ENCODE measurements at regions not wholly inside any gene's neighbourhood (a gene's known extent, or its start where the extent isn't known, plus 50 kb on each side); places are given as distances from the start of the nearest gene placed in this dataset.

DNA sequence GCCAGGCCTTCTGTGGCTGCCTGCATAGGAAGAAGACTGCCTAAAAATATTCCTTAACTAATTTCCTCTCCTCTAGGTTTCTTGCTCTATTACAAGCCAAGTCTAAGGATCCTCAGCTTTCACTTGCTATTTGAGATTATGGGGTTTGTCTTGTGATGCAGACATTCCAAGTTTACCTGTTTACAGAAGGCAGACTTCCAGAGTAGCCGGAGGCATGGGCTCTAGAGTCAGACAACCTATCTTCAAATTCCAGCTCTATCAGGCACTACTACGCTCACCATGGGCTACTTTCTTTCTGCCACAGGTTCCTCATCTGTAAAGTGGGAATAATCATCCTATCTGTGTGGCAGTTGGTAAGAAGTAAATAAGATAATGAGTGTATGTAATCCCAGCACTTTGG lies 95.6 kb upstream of the BCL6 start:
- TF ChIP-seq, protein P1, sequence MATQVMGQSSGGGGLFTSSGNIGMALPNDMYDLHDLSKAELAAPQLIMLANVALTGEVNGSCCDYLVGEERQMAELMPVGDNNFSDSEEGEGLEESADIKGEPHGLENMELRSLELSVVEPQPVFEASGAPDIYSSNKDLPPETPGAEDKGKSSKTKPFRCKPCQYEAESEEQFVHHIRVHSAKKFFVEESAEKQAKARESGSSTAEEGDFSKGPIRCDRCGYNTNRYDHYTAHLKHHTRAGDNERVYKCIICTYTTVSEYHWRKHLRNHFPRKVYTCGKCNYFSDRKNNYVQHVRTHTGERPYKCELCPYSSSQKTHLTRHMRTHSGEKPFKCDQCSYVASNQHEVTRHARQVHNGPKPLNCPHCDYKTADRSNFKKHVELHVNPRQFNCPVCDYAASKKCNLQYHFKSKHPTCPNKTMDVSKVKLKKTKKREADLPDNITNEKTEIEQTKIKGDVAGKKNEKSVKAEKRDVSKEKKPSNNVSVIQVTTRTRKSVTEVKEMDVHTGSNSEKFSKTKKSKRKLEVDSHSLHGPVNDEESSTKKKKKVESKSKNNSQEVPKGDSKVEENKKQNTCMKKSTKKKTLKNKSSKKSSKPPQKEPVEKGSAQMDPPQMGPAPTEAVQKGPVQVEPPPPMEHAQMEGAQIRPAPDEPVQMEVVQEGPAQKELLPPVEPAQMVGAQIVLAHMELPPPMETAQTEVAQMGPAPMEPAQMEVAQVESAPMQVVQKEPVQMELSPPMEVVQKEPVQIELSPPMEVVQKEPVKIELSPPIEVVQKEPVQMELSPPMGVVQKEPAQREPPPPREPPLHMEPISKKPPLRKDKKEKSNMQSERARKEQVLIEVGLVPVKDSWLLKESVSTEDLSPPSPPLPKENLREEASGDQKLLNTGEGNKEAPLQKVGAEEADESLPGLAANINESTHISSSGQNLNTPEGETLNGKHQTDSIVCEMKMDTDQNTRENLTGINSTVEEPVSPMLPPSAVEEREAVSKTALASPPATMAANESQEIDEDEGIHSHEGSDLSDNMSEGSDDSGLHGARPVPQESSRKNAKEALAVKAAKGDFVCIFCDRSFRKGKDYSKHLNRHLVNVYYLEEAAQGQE (IDR thresholded peaks at IDR 0.05; ENCODE audit: insufficient read depth in 1 of 2, low read depth in 2 of 2, low read length in 2 of 2): no peak
- TF ChIP-seq FOXP2 (optimal IDR thresholded peaks at IDR 0.05; ENCODE audit: borderline replicate concordance, extremely low read depth, extremely low read length, insufficient read depth): no peak
- no peak for TF ChIP-seq SIN3A (IDR thresholded peaks at IDR 0.05; ENCODE audit: borderline replicate concordance, insufficient read depth, low read length)
- no peak for TF ChIP-seq POLR2AphosphoS5 (IDR thresholded peaks at IDR 0.05; ENCODE audit: low read depth, low read length)
- TF ChIP-seq TAF1 (IDR thresholded peaks at IDR 0.05; ENCODE audit: borderline replicate concordance, insufficient read depth, low read length): no peak

DNA sequence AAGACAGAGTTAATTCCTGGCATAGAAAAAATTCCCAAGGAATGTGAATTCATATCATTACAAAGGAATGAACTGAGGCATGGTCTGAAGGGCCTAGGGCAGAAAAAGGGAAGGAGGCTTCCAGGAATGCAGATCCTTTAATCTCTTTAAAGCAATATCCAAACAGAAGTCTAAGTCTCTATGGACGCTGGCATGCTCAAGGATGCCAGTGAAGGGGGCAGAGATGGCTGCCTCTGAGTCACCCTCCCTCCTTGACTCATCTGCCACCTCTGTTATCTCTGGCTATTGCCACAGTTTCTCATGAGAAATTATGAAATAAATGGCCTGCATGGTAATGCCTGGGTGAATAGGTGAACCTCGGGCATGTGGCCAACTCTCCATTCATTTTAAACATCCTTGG lies 96.3 kb upstream of the BCL6 start:
- TF ChIP-seq, protein P1 (IDR thresholded peaks at IDR 0.05; ENCODE audit: insufficient read depth in 1 of 2, low read depth in 2 of 2, low read length in 2 of 2): no peak

DNA sequence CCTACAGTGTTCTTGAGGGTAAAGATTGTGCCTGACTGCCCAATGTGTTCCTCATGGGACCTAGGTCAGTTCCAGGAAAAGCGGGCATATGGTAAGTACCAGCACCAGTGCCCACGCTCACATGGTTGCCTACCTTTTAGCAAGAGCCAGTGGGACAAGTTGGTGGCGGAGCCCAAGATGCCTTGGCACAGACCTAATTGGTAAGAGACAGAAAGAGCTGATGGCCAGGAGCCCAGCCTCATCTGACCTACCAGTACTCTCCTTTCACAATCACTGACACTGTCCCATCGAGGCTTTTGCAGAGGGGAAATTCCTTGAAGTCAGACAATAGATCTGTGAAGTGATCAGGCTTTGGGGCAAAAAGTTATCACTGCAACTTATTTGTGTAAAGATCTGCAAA lies 98.4 kb upstream of the BCL6 start:
- no peak for TF ChIP-seq TAF1 (IDR thresholded peaks at IDR 0.05; ENCODE audit: borderline replicate concordance, insufficient read depth, low read length)
- TF ChIP-seq SIN3A (IDR thresholded peaks at IDR 0.05; ENCODE audit: borderline replicate concordance, insufficient read depth, low read length): no peak
- TF ChIP-seq, protein P1 (IDR thresholded peaks at IDR 0.05; ENCODE audit: insufficient read depth in 1 of 2, low read depth in 2 of 2, low read length in 2 of 2): no peak
- no peak for TF ChIP-seq POLR2AphosphoS5 (IDR thresholded peaks at IDR 0.05; ENCODE audit: low read depth, low read length)
- no peak for TF ChIP-seq FOXP2 (optimal IDR thresholded peaks at IDR 0.05; ENCODE audit: borderline replicate concordance, extremely low read depth, extremely low read length, insufficient read depth)

DNA sequence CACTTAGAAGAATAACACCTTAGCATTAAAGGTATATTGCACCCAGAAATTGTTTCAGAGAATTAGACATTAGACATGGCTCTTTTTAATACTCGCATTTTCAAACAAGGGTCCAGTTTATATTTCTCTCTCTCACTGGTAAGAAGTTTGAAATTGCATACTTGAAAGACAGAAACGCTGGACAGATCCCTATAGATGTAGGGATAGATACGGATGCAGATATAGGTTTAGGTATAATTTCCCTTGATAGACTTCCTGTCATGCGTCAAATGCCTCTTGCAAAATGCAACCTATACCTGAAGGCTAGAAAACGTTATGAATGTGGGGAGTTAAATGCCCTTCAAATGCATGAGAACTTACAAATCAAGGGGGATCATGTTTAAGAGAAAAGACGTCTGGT lies 99.4 kb upstream of the BCL6 start:
- TF ChIP-seq TAF1 (IDR thresholded peaks at IDR 0.05; ENCODE audit: borderline replicate concordance, insufficient read depth, low read length): no peak
- TF ChIP-seq, protein P1 (IDR thresholded peaks at IDR 0.05; ENCODE audit: insufficient read depth in 1 of 2, low read depth in 2 of 2, low read length in 2 of 2): no peak
- TF ChIP-seq POLR2AphosphoS5 (IDR thresholded peaks at IDR 0.05; ENCODE audit: low read depth, low read length): no peak
- no peak for TF ChIP-seq FOXP2 (optimal IDR thresholded peaks at IDR 0.05; ENCODE audit: borderline replicate concordance, extremely low read depth, extremely low read length, insufficient read depth)

DNA sequence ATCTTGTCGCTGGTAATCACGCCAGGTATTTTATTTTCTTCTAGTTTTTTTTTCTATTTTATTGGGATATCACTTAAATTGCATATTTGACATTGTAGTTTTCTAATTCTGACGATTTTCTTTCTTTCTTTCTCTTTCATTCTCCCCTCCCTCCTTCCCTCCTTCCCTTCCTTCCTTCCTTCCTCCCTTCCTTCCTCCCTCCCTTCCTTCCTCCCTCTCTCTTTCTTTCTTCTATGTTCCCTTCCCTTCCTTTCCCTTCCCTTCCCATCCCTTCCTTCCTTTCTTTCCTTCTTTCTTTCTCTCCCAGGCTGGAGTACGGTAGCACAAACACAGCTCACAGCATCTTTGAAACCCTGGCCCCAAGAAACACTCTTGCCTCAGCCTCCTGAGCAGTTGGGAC lies 100.6 kb upstream of the BCL6 start:
- TF ChIP-seq TAF1 (IDR thresholded peaks at IDR 0.05; ENCODE audit: borderline replicate concordance, insufficient read depth, low read length) (no peak), FOXP2 (optimal IDR thresholded peaks at IDR 0.05; ENCODE audit: borderline replicate concordance, extremely low read depth, extremely low read length, insufficient read depth) (no peak), POLR2AphosphoS5 (IDR thresholded peaks at IDR 0.05; ENCODE audit: low read depth, low read length) (no peak), SIN3A (IDR thresholded peaks at IDR 0.05; ENCODE audit: borderline replicate concordance, insufficient read depth, low read length) (no peak)
- TF ChIP-seq, protein P1 (IDR thresholded peaks at IDR 0.05; ENCODE audit: insufficient read depth in 1 of 2, low read depth in 2 of 2, low read length in 2 of 2): no peak

Measured in PFSK-1 (cell line).